ENCODE measurements at regions not wholly inside any gene's neighbourhood (a gene's known extent, or its start where the extent isn't known, plus 50 kb on each side); places are given as distances from the start of the nearest gene placed in this dataset.

- no peak overlapping the region for H3K4me3 ChIP-seq (replicated peaks in 1 of 3; ENCODE audit: insufficient read depth in 1 of 3, low read depth in 1 of 3, low read length in 3 of 3)
- TF ChIP-seq CTCF (IDR thresholded peaks at IDR 0.05; ENCODE audit: extremely low read depth in 1 of 2, insufficient read depth in 1 of 2, low read depth in 1 of 2, low read length in 2 of 2) (no peak), GATA2 (IDR thresholded peaks at IDR 0.05; ENCODE audit: insufficient read depth, insufficient read length, low read depth, low read length) (no peak), POLR2A (IDR thresholded peaks at IDR 0.05; ENCODE audit: low read depth, low read length) (no peak), EZH2 (IDR thresholded peaks at IDR 0.05; ENCODE audit: borderline replicate concordance, low read depth, low read length, severe bottlenecking) (no peak), FOS (IDR thresholded peaks at IDR 0.05; ENCODE audit: borderline replicate concordance, insufficient read depth, low read length) (no peak), POLR2AphosphoS5 (IDR thresholded peaks at IDR 0.05; ENCODE audit: insufficient read depth, low read depth, low read length) (no peak), MAX (IDR thresholded peaks at IDR 0.05; ENCODE audit: insufficient read depth, insufficient read length) (no peak), JUN (IDR thresholded peaks at IDR 0.05; ENCODE audit: borderline replicate concordance, insufficient read depth, insufficient read length, low read depth) (no peak), MYC (IDR thresholded peaks at IDR 0.05; ENCODE audit: low read depth, low read length) (no peak)
- no peaks in the 10 kb centered on the region for H4K20me1 ChIP-seq (replicated peaks; ENCODE audit: control insufficient read depth, extremely low read depth, insufficient read depth, low read length)
- H3K4me1 ChIP-seq (ENCODE audit: control insufficient read depth, extremely low read depth, insufficient read depth, low read length): no peaks in the 10 kb centered on the region
- no peak overlapping the region for H3K4me2 ChIP-seq (ENCODE audit: insufficient read depth, low read length)
- H3K9me3 ChIP-seq (replicated peaks; ENCODE audit: control insufficient read depth, insufficient read depth, low read length): no peaks in the 10 kb centered on the region
- POLR2A ChIA-PET: no interaction called here
- no peak overlapping the region for H3K27ac ChIP-seq (ENCODE audit: insufficient read depth, low read depth, low read length)
- FAIRE-seq: no peak
- no peaks in the 10 kb centered on the region for H3K27me3 ChIP-seq (ENCODE audit: control insufficient read depth in 2 of 2, insufficient read depth in 2 of 2, low read length in 2 of 2)
- H3K79me2 ChIP-seq (ENCODE audit: control insufficient read depth, insufficient read depth, low read length): no peaks in the 10 kb centered on the region
- dilution Hi-C loops (cut with MboI; ENCODE audit: extremely low pct_ligation_motif_present, low sequenced_read_pairs) (no loop called here), intact Hi-C loops (cut with micrococcal nuclease) (no loop called here)
- no peaks in the 10 kb centered on the region for H3K36me3 ChIP-seq (ENCODE audit: control insufficient read depth in 2 of 2, extremely low read depth in 1 of 2, insufficient read depth in 2 of 2, low read length in 2 of 2)
- CTCF ChIA-PET: no interaction called here
- H3K9ac ChIP-seq (replicated peaks; ENCODE audit: extremely low read depth, insufficient read depth, low read length): no peak overlapping the region
- BruUV-seq (replicated peaks): no TSS peak
- H2AFZ ChIP-seq (ENCODE audit: low read depth, low read length): no peak overlapping the region
- no peaks in the 10 kb centered on the region for H3K9me1 ChIP-seq (replicated peaks; ENCODE audit: control insufficient read depth, extremely low read depth, insufficient read depth, low read length)
- DNase-seq (ENCODE audit: low read depth, low spot score): no peak
These were observed 1587.7 kb downstream of the AMY1C start for GRCh38 chr1:105337420-105337819.

All from endothelial cell of umbilical vein (primary cell).